HG02884 (cell line): ENCODE measurements at regions not wholly inside any gene's neighbourhood (a gene's known extent, or its start where the extent isn't known, plus 50 kb on each side); places are given as distances from the start of the nearest gene placed in this dataset.
"Not testable (repeated sequence)": the region's sequence is repeated elsewhere in the genome, so short reads cannot be mapped to it uniquely, and the experiment has no call there.

Source experiments
- ATAC-seq: cut with Tn5 transposase; IDR thresholded peaks from one replicate; pipeline ENCODE4 v1.9.1; 2021; ENCODE audit warnings: mild to moderate bottlenecking, moderate library complexity; ENCODE audit not compliant: unreplicated experiment

DNA sequence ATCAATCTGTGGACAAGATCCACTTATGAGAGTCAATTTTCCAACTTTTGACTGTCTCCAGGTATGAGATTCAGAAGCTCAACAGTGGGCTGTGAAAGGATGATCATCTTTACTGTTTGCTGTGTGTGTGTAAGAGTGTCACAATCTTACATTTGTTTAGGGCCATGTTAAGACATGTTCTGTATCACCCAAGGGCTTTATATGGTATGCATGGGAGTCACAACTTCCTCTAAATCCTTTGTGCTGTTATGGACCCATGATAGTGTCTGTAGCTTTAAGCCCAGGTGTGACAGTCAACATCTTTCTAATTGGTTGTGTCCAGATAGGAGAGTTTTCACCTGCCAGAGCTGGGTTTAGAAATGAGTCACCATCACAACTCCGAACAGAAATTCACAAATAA is 70.2 kb downstream of the ZNF726 start:
- not testable (repeated sequence) for ATAC-seq

GRCh38 chr19:23986623-23987022 is 71.9 kb downstream of the ZNF726 start:
- ATAC-seq = no peak

DNA sequence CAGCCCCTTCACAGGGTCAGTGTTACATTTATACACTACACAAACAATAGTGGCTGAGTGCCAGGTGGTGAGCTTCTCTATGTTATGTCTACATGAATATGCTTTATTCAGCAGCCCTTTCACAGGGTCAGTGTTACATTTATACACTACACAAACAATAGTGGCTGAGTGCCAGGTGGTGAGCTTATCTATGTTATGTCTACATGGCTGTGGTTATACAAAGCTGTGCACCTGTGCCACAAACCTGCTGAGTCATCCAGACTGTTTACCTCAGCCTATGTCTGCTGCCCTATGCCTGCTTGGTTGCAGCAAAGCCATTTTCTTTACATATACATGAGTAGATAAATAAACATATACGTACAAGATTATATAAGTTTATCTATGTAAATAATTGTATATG is 76.5 kb downstream of the ZNF726 start:
- no peak for ATAC-seq

DNA sequence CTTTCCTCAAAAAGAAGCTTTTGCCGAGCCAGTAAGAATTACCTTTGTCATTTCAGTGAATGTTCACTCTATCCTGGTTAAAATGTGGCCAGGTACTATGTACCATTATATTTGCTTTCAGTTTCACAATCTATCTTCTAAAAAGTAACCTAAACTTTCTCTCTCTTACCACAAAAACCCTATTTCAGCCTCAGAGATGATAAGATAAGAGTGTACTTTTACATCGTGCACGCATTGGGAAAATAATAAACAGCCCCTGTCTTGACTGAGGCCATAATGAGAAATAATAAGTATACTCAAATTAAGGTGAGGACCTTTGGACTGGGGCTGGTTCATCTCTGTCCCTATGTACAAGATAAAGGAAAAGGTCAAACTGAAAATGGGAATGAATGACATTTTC is 77.7 kb downstream of the ZNF726 start:
- ATAC-seq = no peak

GRCh38 chr19:23993440-23993839 is 78.8 kb downstream of the ZNF726 start:
- no peak for ATAC-seq

DNA sequence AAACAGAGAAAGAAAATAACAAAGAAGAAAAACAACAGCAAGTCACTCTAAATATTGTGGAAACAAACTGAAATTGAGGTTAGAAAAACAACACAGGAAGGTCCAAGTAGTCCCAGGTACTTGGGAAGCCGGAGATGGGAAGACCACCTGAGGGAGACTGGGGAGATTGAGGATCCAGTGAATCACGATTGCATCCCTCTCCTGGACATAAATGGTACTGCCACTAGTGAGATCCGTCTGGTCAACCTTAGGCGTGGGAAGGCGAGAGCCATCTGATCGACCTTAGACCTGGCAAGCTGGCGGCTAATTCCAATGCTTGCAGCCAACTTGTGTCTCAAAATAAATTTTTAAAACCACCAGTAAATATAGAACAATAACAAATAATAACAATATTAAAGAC is 81.9 kb downstream of the ZNF726 start:
- no peak for ATAC-seq

GRCh38 chr19:23998568-23998967 is 83.9 kb downstream of the ZNF726 start:
- ATAC-seq = no peak

DNA sequence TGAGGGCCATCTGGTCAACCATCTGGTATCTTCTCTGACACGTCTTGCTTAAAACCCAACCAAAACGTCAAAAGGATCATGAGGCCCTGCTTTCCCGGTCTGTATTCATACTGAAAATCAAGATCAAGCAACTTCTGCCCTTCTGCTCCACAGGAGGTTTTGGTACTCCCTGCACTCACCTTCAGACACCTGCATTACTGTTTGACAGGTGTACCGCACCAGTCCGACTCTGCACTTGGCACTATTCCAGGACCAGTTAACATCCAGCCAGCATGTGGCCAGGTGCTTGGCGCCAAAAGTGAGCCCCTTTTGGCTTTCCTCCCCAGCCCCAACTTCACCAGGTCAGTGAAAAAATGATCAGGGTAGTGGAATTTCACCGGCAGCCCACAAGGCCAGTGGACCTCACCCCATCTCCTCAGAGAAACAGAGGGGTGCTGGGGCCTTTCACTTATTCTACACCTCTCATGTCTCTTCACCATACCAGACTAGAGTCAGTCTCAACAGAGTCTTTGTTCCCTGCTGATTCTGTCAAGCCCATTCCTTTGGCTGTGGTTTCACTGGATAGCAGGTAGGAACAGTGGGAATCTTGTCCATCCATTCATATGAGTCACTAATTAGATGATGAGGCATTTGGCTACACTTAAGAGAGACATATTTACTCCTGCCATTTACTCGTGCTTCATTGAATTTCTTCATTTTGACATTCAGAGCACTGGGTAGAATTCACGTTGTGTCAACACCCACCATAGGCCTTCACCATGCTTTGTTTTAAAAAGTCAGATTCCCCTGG is 85.3 kb downstream of the ZNF726 start:
- ATAC-seq = no peak

DNA sequence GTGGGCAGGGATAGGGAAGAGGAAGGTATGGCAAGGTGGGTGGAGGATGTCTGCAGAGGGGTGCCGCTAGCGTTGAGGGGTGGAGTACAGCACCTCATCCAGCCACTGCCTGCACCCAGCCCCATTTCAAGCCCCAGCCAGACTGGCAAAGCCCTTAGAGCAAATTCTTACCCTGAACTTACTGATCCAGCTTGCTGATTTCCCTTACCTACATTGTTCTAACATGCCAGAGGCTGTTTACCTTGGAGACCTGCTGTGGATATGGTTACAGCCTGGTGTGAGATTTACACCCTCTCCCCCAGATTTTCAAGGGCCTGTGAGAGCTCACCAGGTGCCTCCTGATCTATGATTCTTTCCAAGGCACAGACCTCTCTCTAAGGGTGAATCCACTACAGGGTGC is 86.0 kb downstream of the ZNF726 start:
- ATAC-seq = no peak

GRCh38 chr19:24002256-24002945 is 84.6 kb upstream of the ZNF254 start:
- ATAC-seq = no peak

- no peak for ATAC-seq
Observed at GRCh38 chr19:24003537-24003936, 83.5 kb upstream of the ZNF254 start.

DNA sequence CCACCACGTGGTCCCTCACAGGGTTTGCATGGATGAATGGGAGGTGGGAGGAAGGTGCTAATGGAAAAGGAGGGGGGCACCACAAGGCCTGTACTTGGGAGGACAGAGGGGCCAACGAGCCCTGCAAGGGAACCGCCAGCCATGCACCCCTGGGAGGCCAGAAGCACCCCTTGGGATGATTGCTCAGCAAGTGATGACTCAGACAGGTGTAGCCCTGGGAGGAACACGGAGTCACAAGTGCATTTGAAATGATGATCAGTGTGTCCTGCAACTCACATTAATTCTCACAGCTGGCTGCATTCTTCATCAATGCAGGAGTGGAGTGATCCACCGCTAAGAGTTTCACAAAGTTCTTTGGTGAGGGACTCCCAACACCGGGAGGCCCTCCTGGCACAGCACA is 82.8 kb upstream of the ZNF254 start:
- no peak for ATAC-seq

GRCh38 chr19:24029941-24030636 is 56.9 kb upstream of the ZNF254 start:
- ATAC-seq = no peak

- ATAC-seq = no peak
Observed at GRCh38 chr19:24032651-24033050, 54.3 kb upstream of the ZNF254 start.

GRCh38 chr19:24033301-24033962 is 53.6 kb upstream of the ZNF254 start:
- ATAC-seq = peak; percentile 96

- ATAC-seq = peak; percentile 26
Observed at GRCh38 chr19:24033963-24034342, 53.0 kb upstream of the ZNF254 start.

DNA sequence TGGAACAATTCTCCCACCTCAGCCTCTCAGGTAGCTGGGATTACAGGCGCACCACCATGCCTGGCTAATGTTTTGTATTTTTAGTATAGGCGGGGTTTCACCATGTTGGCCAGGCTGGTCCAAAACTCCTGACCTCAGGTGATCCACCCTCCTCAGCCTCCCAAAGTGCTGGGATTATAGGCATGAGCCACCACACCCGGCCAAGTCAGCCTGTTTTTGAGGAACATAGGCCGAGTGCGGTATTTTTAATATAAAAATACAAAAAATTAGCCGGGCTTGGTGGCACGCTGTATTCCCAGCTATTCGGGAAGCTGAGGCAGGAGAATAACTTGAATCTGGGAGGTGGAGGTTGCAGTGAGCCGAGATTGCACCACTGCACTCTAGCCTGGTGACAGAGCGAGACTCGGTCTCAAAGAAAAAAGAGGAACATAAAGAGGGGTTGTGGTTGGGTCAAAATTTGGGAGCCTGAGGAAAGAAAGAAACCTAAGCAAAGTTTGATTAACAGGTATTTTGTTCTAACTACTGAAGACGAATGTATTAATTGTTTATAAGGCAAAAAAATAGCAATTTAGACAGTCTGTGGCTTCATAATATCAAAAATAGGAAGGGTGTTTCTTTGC is 51.6 kb upstream of the ZNF254 start:
- ATAC-seq = not testable (repeated sequence)
